ENCODE measurements at regions not wholly inside any gene's neighbourhood (a gene's known extent, or its start where the extent isn't known, plus 50 kb on each side); places are given as distances from the start of the nearest gene placed in this dataset.

DNA sequence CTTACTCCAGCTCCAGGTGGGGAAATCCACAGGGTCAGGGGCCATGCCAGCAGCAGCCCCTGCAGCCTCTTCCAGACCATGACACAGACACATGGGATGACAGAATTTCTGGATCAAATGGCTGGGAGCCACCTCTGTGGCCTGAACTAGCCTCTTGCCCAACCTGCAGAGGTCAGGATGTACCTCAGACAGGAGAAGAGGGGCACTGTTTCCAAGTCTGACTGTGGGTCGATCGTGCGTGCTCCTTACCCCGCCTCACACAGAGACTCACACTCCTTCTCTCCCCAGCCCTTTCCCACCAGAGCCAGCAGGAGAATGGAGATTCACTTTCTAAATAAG lies 131.9 kb downstream of the FAM43A start:
- Histone ChIP-seq H3K4me1 (no peaks in the 10 kb centered on the region), H3K4me3 (no peak overlapping the region), H3K4me2 (no peak overlapping the region), H3K9me3 (no peaks in the 10 kb centered on the region), H3K27ac (no peak overlapping the region)
- FAIRE-seq (no peak), ATAC-seq (no peak), DNase-seq (ENCODE audit: low read depth in 1 of 2, low spot score in 1 of 2) (no peak)
- WGBS (ENCODE audit: missing lambda C conversion rate), result 60% methylated on average over 4 of the region's 4 CpGs
- TF ChIP-seq JUN (IDR thresholded peaks at IDR 0.05) (no peak), CBX2 (IDR thresholded peaks at IDR 0.05; ENCODE audit: borderline replicate concordance, low read depth) (no peak), HDAC2 (IDR thresholded peaks at IDR 0.05) (no peak), MAX (IDR thresholded peaks at IDR 0.05) (no peak), RARB (CRISPR knock-in tag; IDR thresholded peaks at IDR 0.05) (no peak), BHLHE40 (IDR thresholded peaks at IDR 0.05; ENCODE audit: low read depth, low read length) (no peak), EHF (CRISPR knock-in tag; IDR thresholded peaks at IDR 0.05) (no peak), ZSCAN20 (CRISPR knock-in tag; IDR thresholded peaks at IDR 0.05) (no peak), MYC (IDR thresholded peaks at IDR 0.05; ENCODE audit: borderline replicate concordance, low read length) (no peak), PHF8 (IDR thresholded peaks at IDR 0.05; ENCODE audit: borderline replicate concordance, low read depth) (no peak), SREBF2 (IDR thresholded peaks at IDR 0.05) (no peak), ZC3H11A (IDR thresholded peaks at IDR 0.05) (no peak), CBX8 (IDR thresholded peaks at IDR 0.05) (no peak), HES2 (IDR thresholded peaks at IDR 0.05) (no peak), NFE2L2 (conservative IDR thresholded peaks at IDR 0.05; ENCODE audit: low read length) (no peak), HMGXB4 (CRISPR knock-in tag; IDR thresholded peaks at IDR 0.05; ENCODE audit: borderline replicate concordance) (no peak), RCOR1 (IDR thresholded peaks at IDR 0.05; ENCODE audit: low read depth, low read length) (no peak), HOXB13 (CRISPR knock-in tag; IDR thresholded peaks at IDR 0.05; ENCODE audit: low read depth) (no peak), ELK1 (IDR thresholded peaks at IDR 0.05; ENCODE audit: low read depth, low read length) (no peak), NPAS2 (CRISPR knock-in tag; IDR thresholded peaks at IDR 0.05; ENCODE audit: borderline replicate concordance) (no peak)
- ChIA-PET POLR2A (no interaction called here), CTCF (no interaction called here)

DNA sequence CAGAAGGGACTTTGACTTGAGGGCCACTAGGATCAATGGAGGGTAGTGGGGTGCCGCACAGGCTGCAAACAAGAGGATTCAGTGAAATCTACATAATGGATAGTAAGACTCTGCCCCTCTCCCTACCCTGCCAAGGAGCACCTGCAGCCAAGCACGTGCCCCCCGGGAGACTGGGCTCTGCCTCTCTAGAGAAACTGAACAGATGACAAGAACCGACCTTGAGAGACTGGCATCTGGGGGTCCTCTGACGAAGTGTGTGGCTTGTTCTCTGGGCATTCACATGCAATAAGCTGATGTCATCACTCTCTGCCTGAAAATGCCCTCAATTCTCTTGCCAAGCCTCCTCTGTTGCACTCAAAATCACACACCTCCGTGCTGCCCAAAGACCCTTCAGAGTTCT lies 132.3 kb downstream of the FAM43A start:
- Histone ChIP-seq H3K9me3 (no peaks in the 10 kb centered on the region), H3K4me1 (no peaks in the 10 kb centered on the region), H3K4me2 (no peak overlapping the region), H3K27ac (no peak overlapping the region), H3K4me3 (no peak overlapping the region)
- ChIA-PET POLR2A (no interaction called here), CTCF (interaction anchor here (0.9 kb wide), 1 partner anchor 484 kb away, joined by 3 read pairs; no protein-coding TSS in a partner anchor)
- ATAC-seq (no peak), DNase-seq (ENCODE audit: low read depth in 1 of 2, low spot score in 1 of 2) (no peak), FAIRE-seq (no peak)
- WGBS (ENCODE audit: missing lambda C conversion rate), result 34% methylated on average over 5 of the region's 6 CpGs
- TF ChIP-seq MAFK (IDR thresholded peaks at IDR 0.05; ENCODE audit: partially characterized antibody), result peak; percentile 11
- TF ChIP-seq TFCP2L1 (CRISPR knock-in tag; IDR thresholded peaks at IDR 0.05), result no peak
- TF ChIP-seq CBX8 (IDR thresholded peaks at IDR 0.05), result no peak

- no peak overlapping the region for H3K4me3 ChIP-seq
- H3K9me3 ChIP-seq, result no peaks in the 10 kb centered on the region
- H3K4me2 ChIP-seq, result no peak overlapping the region
- H3K4me1 ChIP-seq, result no peaks in the 10 kb centered on the region
- WGBS (ENCODE audit: missing lambda C conversion rate), result 44% methylated on average over 4 of the region's 4 CpGs
- ATAC-seq (no peak), DNase-seq (ENCODE audit: low read depth in 1 of 2, low spot score in 1 of 2) (no peak), FAIRE-seq (no peak)
- no peak for TF ChIP-seq E2F6 (IDR thresholded peaks at IDR 0.05; ENCODE audit: borderline replicate concordance, low read depth)
- POLR2A ChIA-PET, result no interaction called here
- H3K27ac ChIP-seq, result no peak overlapping the region
- CTCF ChIA-PET, result no interaction called here
Measured at GRCh38 chr3:194824100-194824499, 138.4 kb downstream of the FAM43A start.

Data from A549 (cell line).